IMR-90 (cell line): ENCODE measurements at regions not wholly inside any gene's neighbourhood (a gene's known extent, or its start where the extent isn't known, plus 50 kb on each side); places are given as distances from the start of the nearest gene placed in this dataset.
"Not testable (repeated sequence)": the region's sequence is repeated elsewhere in the genome, so short reads cannot be mapped to it uniquely, and the experiment has no call there.

Experiments
- BHLHE40 ChIP-seq: fragments of 150-350 bp; IDR thresholded peaks from 2 replicates; pipeline ENCODE4 v1.6.1; 2016; ENCODE audit warnings: mild to moderate bottlenecking, low read depth, low read length
- CHD1 ChIP-seq: IDR thresholded peaks from 2 replicates; pipeline ENCODE4 v1.6.1; 2012; ENCODE audit warnings: low read depth, low read length, improper control_type of control experiment
- CTCF ChIP-seq: conservative IDR thresholded peaks from 2 replicates; pipeline ENCODE4 v1.5.1; 2012; ENCODE audit warnings: mild to moderate bottlenecking, low read depth, low read length, improper control_type of control experiment
- ELK1 ChIP-seq: fragments of 150-350 bp; IDR thresholded peaks from 2 replicates; pipeline ENCODE4 v1.6.1; 2016; ENCODE audit warnings: low read depth, mild to moderate bottlenecking, low read length, moderate library complexity, borderline replicate concordance
- FOS ChIP-seq: fragments of 150-350 bp; IDR thresholded peaks from 2 replicates; pipeline ENCODE4 v1.6.1; 2016; ENCODE audit warnings: low read depth, low read length
- MAFK ChIP-seq: IDR thresholded peaks from 2 replicates; pipeline ENCODE4 v1.6.1; 2012; ENCODE audit warnings: low read depth, low read length, improper control_type of control experiment
- MAZ ChIP-seq: IDR thresholded peaks from 2 replicates; pipeline ENCODE4 v1.6.1; 2012; ENCODE audit warnings: low read depth, mild to moderate bottlenecking, low read length, improper control_type of control experiment, moderate library complexity, borderline replicate concordance
- POLR2A ChIP-seq: IDR thresholded peaks from 2 replicates; pipeline ENCODE4 v1.6.1; 2012; ENCODE audit warnings: mild to moderate bottlenecking, low read depth, low read length
- RAD21 ChIP-seq: IDR thresholded peaks from 2 replicates; pipeline ENCODE4 v1.6.1; 2012; ENCODE audit warnings: low read length, improper control_type of control experiment
- RFX5 ChIP-seq: IDR thresholded peaks from 2 replicates; pipeline ENCODE4 v1.8.0; 2012; ENCODE audit warnings: low read depth, mild to moderate bottlenecking, low read length, moderate library complexity
- SMC3 ChIP-seq: fragments of 150-350 bp; IDR thresholded peaks from 2 replicates; pipeline ENCODE4 v1.6.1; 2016; ENCODE audit warnings: low read depth, mild to moderate bottlenecking, antibody characterized with exemption, low read length, moderate library complexity
- USF2 ChIP-seq: fragments of 150-350 bp; IDR thresholded peaks from 2 replicates; pipeline ENCODE4 v1.6.1; 2017; ENCODE audit warnings: mild to moderate bottlenecking, antibody characterized with exemption, low read length, low read depth

- not testable (repeated sequence) for TF ChIP-seq CTCF, BHLHE40, RAD21, POLR2A, MAFK, FOS, MAZ, ELK1, SMC3, USF2, RFX5, CHD1
Measured at GRCh38 chr20:29567671-29568070, 1689.8 kb upstream of the DEFB115 start.
